ENCODE measurements at regions not wholly inside any gene's neighbourhood (a gene's known extent, or its start where the extent isn't known, plus 50 kb on each side); places are given as distances from the start of the nearest gene placed in this dataset.
A peak's percentile ranks its signal among the peaks of the same experiment; 100 is the strongest.

GRCh38 chr3:194748225-194748624 is 62.5 kb downstream of the FAM43A start:
- Mint-ChIP-seq H3K27ac (no peak overlapping the region), H3K36me3 (no peaks in the 10 kb centered on the region), H3K27me3 (ENCODE audit: insufficient read depth, low read depth) (peaks cover 35% of the 10 kb centered on the region), H3K4me3 (peak overlapping the region; percentile 28), H3K4me1 (peaks cover 70% of the 10 kb centered on the region), H3K9me3 (peaks cover 4% of the 10 kb centered on the region)
- H3K36me3 ChIP-seq = no peaks in the 10 kb centered on the region
- no peaks in the 10 kb centered on the region for H3K27me3 ChIP-seq
- peak; percentile 72 for DNase-seq (ENCODE audit: low spot score)
- H4K20me1 ChIP-seq (ENCODE audit: low read depth) = peaks cover 22% of the 10 kb centered on the region
- H3K79me2 ChIP-seq (ENCODE audit: low read depth) = no peaks in the 10 kb centered on the region
- no peaks in the 10 kb centered on the region for H3K9me3 ChIP-seq (ENCODE audit: low read depth)
- H3K9ac ChIP-seq = no peak overlapping the region
- H3K4me3 ChIP-seq = no peak overlapping the region
- peak overlapping the region; percentile 30 for H3K4me2 ChIP-seq
- TF ChIP-seq EZH2phosphoT487 (IDR thresholded peaks at IDR 0.05) (no peak), EZH2 (IDR thresholded peaks at IDR 0.05) (no peak)
- TF ChIP-seq, protein P1, sequence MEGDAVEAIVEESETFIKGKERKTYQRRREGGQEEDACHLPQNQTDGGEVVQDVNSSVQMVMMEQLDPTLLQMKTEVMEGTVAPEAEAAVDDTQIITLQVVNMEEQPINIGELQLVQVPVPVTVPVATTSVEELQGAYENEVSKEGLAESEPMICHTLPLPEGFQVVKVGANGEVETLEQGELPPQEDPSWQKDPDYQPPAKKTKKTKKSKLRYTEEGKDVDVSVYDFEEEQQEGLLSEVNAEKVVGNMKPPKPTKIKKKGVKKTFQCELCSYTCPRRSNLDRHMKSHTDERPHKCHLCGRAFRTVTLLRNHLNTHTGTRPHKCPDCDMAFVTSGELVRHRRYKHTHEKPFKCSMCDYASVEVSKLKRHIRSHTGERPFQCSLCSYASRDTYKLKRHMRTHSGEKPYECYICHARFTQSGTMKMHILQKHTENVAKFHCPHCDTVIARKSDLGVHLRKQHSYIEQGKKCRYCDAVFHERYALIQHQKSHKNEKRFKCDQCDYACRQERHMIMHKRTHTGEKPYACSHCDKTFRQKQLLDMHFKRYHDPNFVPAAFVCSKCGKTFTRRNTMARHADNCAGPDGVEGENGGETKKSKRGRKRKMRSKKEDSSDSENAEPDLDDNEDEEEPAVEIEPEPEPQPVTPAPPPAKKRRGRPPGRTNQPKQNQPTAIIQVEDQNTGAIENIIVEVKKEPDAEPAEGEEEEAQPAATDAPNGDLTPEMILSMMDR (IDR thresholded peaks at IDR 0.05) = no peak
- peaks cover 36% of the 10 kb centered on the region for H3K4me1 ChIP-seq
- no peak overlapping the region for H3K27ac ChIP-seq
- H3F3A ChIP-seq (ENCODE audit: low read depth) = peaks cover 39% of the 10 kb centered on the region
- no peak overlapping the region for H2AFZ ChIP-seq (replicated peaks)

DNA sequence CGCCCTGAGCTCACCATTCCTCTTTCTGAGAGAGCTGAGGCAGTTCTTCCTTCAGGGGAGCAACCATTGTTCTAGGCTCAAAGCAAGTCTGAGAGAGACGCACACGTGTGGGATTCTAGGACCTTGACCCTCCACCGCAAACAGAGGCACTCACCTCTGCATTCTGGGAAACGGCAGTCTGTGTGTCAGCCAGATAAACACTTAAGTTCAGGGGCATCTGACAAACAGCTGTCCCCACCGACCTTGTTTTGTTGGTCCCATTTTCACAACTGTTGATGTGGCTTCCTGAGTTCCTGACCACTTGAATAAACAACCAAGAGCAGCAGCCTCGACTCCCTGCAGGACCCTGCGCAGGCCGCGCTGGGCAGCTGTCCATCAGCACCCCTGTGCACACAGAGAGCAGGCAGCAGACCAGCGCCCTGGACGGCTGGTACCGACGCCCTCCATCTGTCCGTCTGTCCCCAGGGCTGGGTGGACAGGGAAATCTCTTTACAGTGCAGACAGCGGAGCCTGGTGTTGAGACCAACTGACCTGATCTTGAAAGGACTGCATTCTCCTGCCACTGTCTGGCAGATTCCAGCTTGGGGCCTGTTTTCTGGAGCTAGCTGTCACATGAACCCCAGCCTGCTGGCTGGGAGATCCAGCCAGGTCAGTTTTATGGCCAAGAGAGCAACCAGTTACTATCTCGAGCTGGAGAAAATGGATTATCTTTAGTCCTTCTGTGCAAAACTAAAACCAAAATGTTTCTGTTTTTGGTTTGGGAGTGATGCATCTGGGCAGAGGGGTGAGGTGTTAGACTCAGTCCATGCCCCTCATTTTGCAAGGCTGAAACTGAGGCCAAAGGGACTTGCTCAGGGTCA is 64.2 kb downstream of the FAM43A start:
- Mint-ChIP-seq H3K4me3 (peak overlapping the region; percentile 6), H3K27ac (peak overlapping the region; percentile 50), H3K36me3 (peaks cover 2% of the 10 kb centered on the region), H3K9me3 (peaks cover 9% of the 10 kb centered on the region), H3K27me3 (ENCODE audit: insufficient read depth, low read depth) (peaks cover 34% of the 10 kb centered on the region), H3K4me1 (peaks cover 72% of the 10 kb centered on the region)
- DNase-seq (ENCODE audit: low spot score) = peak; percentile 50
- H3K9me3 ChIP-seq (ENCODE audit: low read depth) = no peaks in the 10 kb centered on the region
- H3K27ac ChIP-seq = no peak overlapping the region
- H3K9ac ChIP-seq = no peak overlapping the region
- no peak overlapping the region for H3K4me3 ChIP-seq
- peak overlapping the region; percentile 54 for H3K4me2 ChIP-seq
- TF ChIP-seq EZH2phosphoT487 (IDR thresholded peaks at IDR 0.05) (no peak), EZH2 (IDR thresholded peaks at IDR 0.05) (no peak)
- TF ChIP-seq, protein P1 (IDR thresholded peaks at IDR 0.05) = no peak
- H3K36me3 ChIP-seq = no peaks in the 10 kb centered on the region
- H4K20me1 ChIP-seq (ENCODE audit: low read depth) = peaks cover 22% of the 10 kb centered on the region
- H3K79me2 ChIP-seq (ENCODE audit: low read depth) = no peaks in the 10 kb centered on the region
- H3K4me1 ChIP-seq = peaks cover 36% of the 10 kb centered on the region
- no peaks in the 10 kb centered on the region for H3K27me3 ChIP-seq
- peaks cover 39% of the 10 kb centered on the region for H3F3A ChIP-seq (ENCODE audit: low read depth)
- H2AFZ ChIP-seq (replicated peaks) = no peak overlapping the region

GRCh38 chr3:194750491-194750828 is 64.8 kb downstream of the FAM43A start:
- Histone ChIP-seq H3K27ac (no peak overlapping the region), H4K20me1 (ENCODE audit: low read depth) (peaks cover 22% of the 10 kb centered on the region), H3K4me2 (peak overlapping the region; percentile 54), H3K36me3 (no peaks in the 10 kb centered on the region), H2AFZ (replicated peaks) (no peak overlapping the region), H3K9me3 (ENCODE audit: low read depth) (no peaks in the 10 kb centered on the region), H3F3A (ENCODE audit: low read depth) (peaks cover 39% of the 10 kb centered on the region), H3K4me3 (peak overlapping the region; percentile 6), H3K79me2 (ENCODE audit: low read depth) (no peaks in the 10 kb centered on the region), H3K27me3 (no peaks in the 10 kb centered on the region), H3K9ac (no peak overlapping the region), H3K4me1 (peaks cover 36% of the 10 kb centered on the region)
- no peak overlapping the region for H3K4me3 Mint-ChIP-seq
- peaks cover 66% of the 10 kb centered on the region for H3K4me1 Mint-ChIP-seq
- TF ChIP-seq, protein P1 (IDR thresholded peaks at IDR 0.05) = no peak
- no peak for TF ChIP-seq EZH2phosphoT487 (IDR thresholded peaks at IDR 0.05)
- TF ChIP-seq EZH2 (IDR thresholded peaks at IDR 0.05) = no peak
- peaks cover 2% of the 10 kb centered on the region for H3K36me3 Mint-ChIP-seq
- DNase-seq (ENCODE audit: low spot score) = peak; percentile 89
- H3K9me3 Mint-ChIP-seq = peaks cover 11% of the 10 kb centered on the region
- H3K27me3 Mint-ChIP-seq (ENCODE audit: insufficient read depth, low read depth) = peaks cover 33% of the 10 kb centered on the region
- H3K27ac Mint-ChIP-seq = peak overlapping the region; percentile 50
